Heart left ventricle (tissue), 16 donors: ENCODE measurements at regions not wholly inside any gene's neighbourhood (a gene's known extent, or its start where the extent isn't known, plus 50 kb on each side); places are given as distances from the start of the nearest gene placed in this dataset.

Experiments
- ATAC-seq, 4 donors: fragments of 200-7000 bp; cut with Tn5 transposase; one replicate each; pipeline ENCODE4 v1.9.1; 2020 to 2022; ENCODE audit warnings: moderate library complexity in 4 of 4, mild to moderate bottlenecking in 3 of 4, moderate number of reproducible peaks in 1 of 4
- DNase-seq, 5 donors: peaks; one replicate each; pipeline ENCODE4 v3.0.0-alpha.2; 2020
- H3K27ac ChIP-seq, 12 donors: fragments of 200-600 bp; sonication (generic) in 4 of 12; one replicate each; pipeline versions ENCODE4 v1.5.0 to v1.8.0; 2016 to 2022; ENCODE audit warnings: mild to moderate bottlenecking in 2 of 12
- H3K27me3 ChIP-seq, 9 donors: fragments of 200-600 bp; sonication (generic) in 2 of 9; one replicate each; pipeline versions ENCODE4 v1.5.1 to v1.8.0; 2016 to 2022; ENCODE audit warnings: mild to moderate bottlenecking in 3 of 9
- H3K36me3 ChIP-seq, 9 donors: fragments of 200-600 bp; sonication (generic) in 2 of 9; one replicate each; pipeline versions ENCODE4 v1.5.0 to v1.8.0; 2018 to 2022; ENCODE audit warnings: mild to moderate bottlenecking in 2 of 9
- H3K4me1 ChIP-seq, 12 donors: fragments of 200-600 bp; sonication (generic) in 4 of 12; one replicate each; pipeline versions ENCODE4 v1.5.0 to v1.8.0; 2016 to 2022; ENCODE audit warnings: mild to moderate bottlenecking in 3 of 12
- H3K4me3 ChIP-seq, 12 donors: fragments of 200-600 bp; sonication (generic) in 4 of 12; one replicate each; pipeline versions ENCODE4 v1.5.0 to v1.8.0; 2017 to 2022; ENCODE audit warnings: mild to moderate bottlenecking in 9 of 12, moderate library complexity in 4 of 12
- H3K9me3 ChIP-seq, 12 donors: fragments of 200-600 bp; sonication (generic) in 4 of 12; one replicate each; pipeline versions ENCODE4 v1.5.0 to v1.8.0; 2016 to 2022; ENCODE audit warnings: mild to moderate bottlenecking in 1 of 12
- POLR2A ChIP-seq, 2 donors: fragments of 450-650 bp; IDR thresholded peaks; one replicate each; pipeline ENCODE4 v1.6.1; 2017; ENCODE audit warnings: antibody characterized with exemption in 2 of 2, mild to moderate bottlenecking in 2 of 2, moderate library complexity in 2 of 2
- WGBS, 4 donors: extraction: QIAGEN DNeasy Blood & Tissue Kit in 2 of 4; methylation state at CpG; one replicate each; pipeline versions ENCODE4 v1.1.5 to v1.1.7; 2013 to 2018; 5-methylcytosine and 5-hydroxymethylcytosine counted together
- intact Hi-C, 10 donors: fragments of 100-400 bp; cut with DNase I; formaldehyde crosslinking; loops; one replicate each; pipeline versions ENCODE4 v1.11.1 to v1.14.2; 2022
- TF ChIP-seq, protein P1 (sequence below), 12 donors: fragments of 200-600 bp; sonication (generic) in 4 of 12; IDR thresholded peaks; one replicate each; pipeline versions ENCODE4 v1.5.0 to v1.8.0; 2018 to 2022; ENCODE audit warnings: antibody characterized with exemption in 12 of 12, mild to moderate bottlenecking in 5 of 12
- donor health status: ischemic (EF 13 %, LVEDD 7.1; RV severe dilation, severe dysfunction).
- donor health status: healthy with polysubstance abuse.
- donor health status: DM: no; HTN: yes; CAD: no.
- donor health status: DM: no; HTN: no; CAD: no.
- donor health status: ischemic (EF 25% LVEDD 6.9; RV normal size, moderate dysfunction).
- donor health status: ischemic (EF 25% LVEDD 5.7; RV mildly dilated, moderate dysfunction).
- donor health status: healthy.
- donor health status: DM: yes; HTN: yes; CAD: no.
- donor health status: ischemic (EF 35%, LVEDD 5.7; RV mildly dilated, moderate dysfunction).
- donor health status: nonischemic (EF 11% LVEDD 7.7; RV severe dilation, severe dysfunction).
- donor health status: DM: yes; HTN: yes; CAD: no.
- donor health status: PGD.
- donor health status: ischemic (EF 29% LVEDD 5.4; RV normal size, mild dysfunction).
- donor health status: nonischemic (EF 23%, LVEDD 6.1; RV moderate dilation, normal function).

DNA sequence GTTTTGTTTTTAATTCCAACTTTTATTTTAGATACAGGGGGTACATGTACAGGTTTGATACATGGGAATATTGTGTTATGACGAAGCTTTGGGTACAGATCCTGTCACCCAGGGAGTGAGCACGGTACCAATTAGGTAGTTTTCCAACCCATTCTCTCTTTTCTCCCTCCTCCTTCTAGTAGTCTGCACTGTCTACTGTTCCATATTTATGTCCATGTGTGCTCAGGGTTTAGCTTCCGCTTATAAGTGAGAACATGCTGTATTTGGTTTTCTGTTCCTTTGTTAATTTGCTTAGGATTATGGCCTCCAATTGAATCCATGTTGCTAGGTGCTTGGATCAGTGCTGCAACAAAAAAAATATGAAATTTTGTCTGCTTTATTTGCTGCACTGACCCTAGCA lies 659.3 kb upstream of the TMEFF2 start:
- 76 to 81% (median 79%) methylated on average over 3 of the region's 3 CpGs for WGBS, 4 donors
- ATAC-seq (no peak), DNase-seq (no peak)
- no peak for TF ChIP-seq POLR2A (IDR thresholded peaks at IDR 0.05)
- TF ChIP-seq, protein P1, sequence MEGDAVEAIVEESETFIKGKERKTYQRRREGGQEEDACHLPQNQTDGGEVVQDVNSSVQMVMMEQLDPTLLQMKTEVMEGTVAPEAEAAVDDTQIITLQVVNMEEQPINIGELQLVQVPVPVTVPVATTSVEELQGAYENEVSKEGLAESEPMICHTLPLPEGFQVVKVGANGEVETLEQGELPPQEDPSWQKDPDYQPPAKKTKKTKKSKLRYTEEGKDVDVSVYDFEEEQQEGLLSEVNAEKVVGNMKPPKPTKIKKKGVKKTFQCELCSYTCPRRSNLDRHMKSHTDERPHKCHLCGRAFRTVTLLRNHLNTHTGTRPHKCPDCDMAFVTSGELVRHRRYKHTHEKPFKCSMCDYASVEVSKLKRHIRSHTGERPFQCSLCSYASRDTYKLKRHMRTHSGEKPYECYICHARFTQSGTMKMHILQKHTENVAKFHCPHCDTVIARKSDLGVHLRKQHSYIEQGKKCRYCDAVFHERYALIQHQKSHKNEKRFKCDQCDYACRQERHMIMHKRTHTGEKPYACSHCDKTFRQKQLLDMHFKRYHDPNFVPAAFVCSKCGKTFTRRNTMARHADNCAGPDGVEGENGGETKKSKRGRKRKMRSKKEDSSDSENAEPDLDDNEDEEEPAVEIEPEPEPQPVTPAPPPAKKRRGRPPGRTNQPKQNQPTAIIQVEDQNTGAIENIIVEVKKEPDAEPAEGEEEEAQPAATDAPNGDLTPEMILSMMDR (IDR thresholded peaks at IDR 0.05), result no peak
- Histone ChIP-seq H3K27ac (no peak overlapping the region), H3K36me3 (no peaks in the 10 kb centered on the region), H3K27me3 (no peaks in the 10 kb centered on the region), H3K9me3 (peaks cover 0 to 3% (median 0%) of the 10 kb centered on the region in 12 donors), H3K4me3 (no peak overlapping the region), H3K4me1 (no peaks in the 10 kb centered on the region)
- intact Hi-C loops, result no loop called here

DNA sequence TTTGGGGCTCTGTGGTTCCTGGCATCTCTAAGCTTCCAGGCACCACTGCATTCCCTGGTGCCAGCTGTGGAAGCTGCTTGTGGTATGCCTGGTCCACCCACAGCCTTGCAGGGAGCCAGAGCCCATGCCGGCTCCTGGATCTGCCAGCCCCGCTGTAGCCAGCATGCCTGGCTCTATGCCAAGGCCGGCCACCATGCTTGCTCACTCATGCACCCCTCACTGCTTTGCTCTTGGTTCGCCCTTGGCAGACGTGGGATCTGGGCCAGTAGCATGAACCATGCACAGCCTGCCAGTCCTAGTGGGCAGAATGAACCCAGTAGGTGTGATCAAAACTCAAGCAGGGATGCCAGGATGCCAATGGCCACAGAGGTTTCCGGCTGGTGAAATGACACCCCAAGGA lies 634.2 kb upstream of the TMEFF2 start:
- H3K4me1 ChIP-seq, result no peaks in the 10 kb centered on the region
- WGBS, 4 donors, result 84 to 95% (median 89%) methylated on average over 5 to 6 of the region's 6 CpGs
- H3K36me3 ChIP-seq, result no peaks in the 10 kb centered on the region
- no peaks in the 10 kb centered on the region for H3K27me3 ChIP-seq
- peaks cover 0 to 8% (median 0%) of the 10 kb centered on the region in 12 donors for H3K9me3 ChIP-seq
- no peak for TF ChIP-seq POLR2A (IDR thresholded peaks at IDR 0.05)
- TF ChIP-seq, protein P1 (IDR thresholded peaks at IDR 0.05), result no peak
- no peak overlapping the region for H3K27ac ChIP-seq
- DNase-seq (peak in 2 of 5 donors; percentile 18 to 37), ATAC-seq (no peak)
- H3K4me3 ChIP-seq, result no peak overlapping the region
- intact Hi-C loops, result no loop called here

DNA sequence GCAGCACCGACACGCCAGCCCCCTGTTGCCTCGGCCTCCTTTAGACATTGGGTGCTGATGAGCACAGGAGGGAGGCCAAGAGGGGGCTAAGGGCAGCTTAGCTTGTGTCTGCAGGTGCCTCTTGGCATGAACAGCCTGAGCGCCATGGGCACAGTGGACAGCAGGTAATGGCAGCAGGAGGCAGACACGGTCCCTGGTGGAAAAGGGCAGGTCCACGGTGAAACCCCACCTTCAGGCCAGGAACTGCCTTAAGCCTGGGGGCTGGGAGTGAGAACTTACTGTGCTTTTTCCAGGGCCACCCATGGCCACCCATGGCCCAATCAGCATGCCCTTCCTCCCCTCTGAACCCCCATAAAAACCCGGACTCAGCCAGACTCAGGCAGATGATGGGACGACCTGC lies 633.4 kb upstream of the TMEFF2 start:
- WGBS, 4 donors, result 90 to 93% (median 92%) methylated on average over 4 to 8 of the region's 8 CpGs
- Histone ChIP-seq H3K9me3 (peaks cover 0 to 6% (median 0%) of the 10 kb centered on the region in 12 donors), H3K36me3 (no peaks in the 10 kb centered on the region), H3K27me3 (no peaks in the 10 kb centered on the region), H3K4me3 (no peak overlapping the region), H3K27ac (no peak overlapping the region), H3K4me1 (no peaks in the 10 kb centered on the region)
- ATAC-seq, result no peak
- intact Hi-C loops, result no loop called here
- peak in 1 of 5 donors; percentile 55 for DNase-seq
- TF ChIP-seq, protein P1 (IDR thresholded peaks at IDR 0.05), result no peak
- TF ChIP-seq POLR2A (IDR thresholded peaks at IDR 0.05), result no peak

DNA sequence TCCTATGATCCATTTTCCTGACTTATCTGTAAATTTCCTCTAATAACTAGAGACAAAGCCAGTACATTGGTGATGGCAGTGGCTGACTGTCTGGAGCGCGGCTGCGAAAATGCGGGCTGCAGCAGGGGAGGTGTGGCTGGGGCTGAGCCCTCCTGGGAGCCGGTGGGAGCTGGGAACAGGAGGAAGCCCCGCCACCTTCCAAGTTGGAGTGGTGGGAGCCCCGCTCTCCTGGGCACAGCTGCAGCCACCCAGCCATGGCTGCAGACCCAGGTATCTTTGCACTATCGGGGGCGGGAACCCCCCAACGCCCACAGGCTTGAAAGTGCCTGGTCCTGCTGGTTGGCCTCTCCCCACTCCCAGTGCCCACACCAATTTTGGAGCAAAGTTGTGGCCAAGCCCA lies 633.0 kb upstream of the TMEFF2 start:
- Histone ChIP-seq H3K36me3 (no peaks in the 10 kb centered on the region), H3K4me1 (no peaks in the 10 kb centered on the region), H3K9me3 (peaks cover 0 to 5% (median 0%) of the 10 kb centered on the region in 12 donors), H3K27me3 (no peaks in the 10 kb centered on the region), H3K27ac (no peak overlapping the region), H3K4me3 (no peak overlapping the region)
- DNase-seq (peak in 2 of 5 donors; percentile 17 to 47), ATAC-seq (no peak)
- intact Hi-C loops, result no loop called here
- no peak for TF ChIP-seq POLR2A (IDR thresholded peaks at IDR 0.05)
- TF ChIP-seq, protein P1 (IDR thresholded peaks at IDR 0.05), result no peak
- WGBS, 4 donors, result 86 to 94% (median 88%) methylated on average over 10 of the region's 10 CpGs
